SK-N-SH (cell line): ENCODE measurements at regions not wholly inside any gene's neighbourhood (a gene's known extent, or its start where the extent isn't known, plus 50 kb on each side); places are given as distances from the start of the nearest gene placed in this dataset.

Source experiments
- CTCF ChIA-PET: fragments of 300-600, 350-600 bp; formaldehyde crosslinking; extraction: SDS; loops from one replicate; lab custom pipeline; 2021; lab: Yijun Ruan, JAX
- POLR2A ChIA-PET: fragments of 350-600 bp; sonication (Branson Sonifier 250); formaldehyde crosslinking; extraction: SDS; loops from one replicate; lab custom pipeline; 2020; ENCODE audit warnings: antibody characterized with exemption, inconsistent platforms; lab: Yijun Ruan, JAX
- DNase-seq: peaks from one replicate; pipeline ENCODE4 v3.0.0; 2012
- H2AFZ ChIP-seq: fragments of 200-600 bp; sonication (generic); 2 replicates; pipeline ENCODE4 v1.8.1; 2016; ENCODE audit warnings: antibody characterized with exemption, mild to moderate bottlenecking, low read depth
- H3F3A ChIP-seq: fragments of 200-600 bp; sonication (generic); replicated peaks from 2 replicates; pipeline ENCODE3; 2016; ENCODE audit warnings: antibody characterized with exemption, mild to moderate bottlenecking; ENCODE audit not compliant: insufficient read depth
- H3K27ac ChIP-seq, 2 experiments: fragments of 200-500 bp in 1 of 2; fragments of 200-600 bp in 1 of 2; sonication (Bioruptor generic) in 1 of 2; sonication (generic), shearing (Covaris generic) in 1 of 2; 2 replicates each; pipeline versions ENCODE4 v1.5.1 to v1.6.1; 2014 to 2016; ENCODE audit warnings: low read depth in 2 of 2, inconsistent platforms in 1 of 2, low read length in 1 of 2, mild to moderate bottlenecking in 1 of 2, mixed read lengths in 1 of 2
- H3K27me3 ChIP-seq: fragments of 200-600 bp; sonication (generic), shearing (Covaris generic); 2 replicates; pipeline ENCODE4 v1.6.1; 2016; ENCODE audit warnings: mixed run types; ENCODE audit not compliant: insufficient read depth
- H3K36me3 ChIP-seq, 2 experiments: fragments of 200-500 bp in 1 of 2; fragments of 200-600 bp in 1 of 2; sonication (Bioruptor generic) in 1 of 2; sonication (generic) in 1 of 2; replicated peaks in 1 of 2; 2 replicates each; pipeline versions ENCODE3 to v1.5.1; 2014 to 2016; ENCODE audit warnings: low read length in 1 of 2, mild to moderate bottlenecking in 1 of 2; ENCODE audit not compliant: insufficient read depth in 2 of 2, control insufficient read depth in 1 of 2
- H3K4me1 ChIP-seq, 2 experiments: fragments of 200-500 bp in 1 of 2; fragments of 200-600 bp in 1 of 2; sonication (Bioruptor generic) in 1 of 2; sonication (generic), shearing (Covaris generic) in 1 of 2; 2 replicates each; pipeline versions ENCODE4 v1.5.1 to v1.6.1; 2014 to 2016; ENCODE audit warnings: low read depth in 1 of 2, low read length in 1 of 2, mixed run types in 1 of 2; ENCODE audit not compliant: insufficient read depth in 2 of 2, control insufficient read depth in 1 of 2
- H3K4me2 ChIP-seq: fragments of 200-600 bp; sonication (generic), shearing (Covaris generic); 2 replicates; pipeline ENCODE4 v1.6.1; 2017; ENCODE audit warnings: mixed run types
- H3K4me3 ChIP-seq, 2 experiments: fragments of 200-500 bp in 1 of 2; fragments of 200-600 bp in 1 of 2; sonication (Bioruptor generic) in 1 of 2; sonication (generic), shearing (Covaris generic) in 1 of 2; 2 replicates each; pipeline versions ENCODE4 v1.5.1 to v1.8.1; 2014 to 2016; ENCODE audit warnings: low read depth in 2 of 2, inconsistent platforms in 1 of 2, low read length in 1 of 2, mild to moderate bottlenecking in 1 of 2, mixed read lengths in 1 of 2, moderate library complexity in 1 of 2
- H3K79me2 ChIP-seq: fragments of 200-600 bp; sonication (generic); 2 replicates; pipeline ENCODE4 v1.8.1; 2017; ENCODE audit warnings: mild to moderate bottlenecking; ENCODE audit not compliant: insufficient read depth
- H3K9ac ChIP-seq: fragments of 200-600 bp; sonication (generic); 2 replicates; pipeline ENCODE4 v1.6.1; 2017; ENCODE audit warnings: mixed run types
- H3K9me2 ChIP-seq: fragments of 200-600 bp; sonication (generic); 2 replicates; pipeline ENCODE4 v1.6.1; 2017; ENCODE audit warnings: mixed run types
- H3K9me3 ChIP-seq: fragments of 200-600 bp; sonication (generic); 2 replicates; pipeline ENCODE4 v1.6.1; 2017; ENCODE audit warnings: mixed run types, mild to moderate bottlenecking, moderate library complexity
- H4K20me1 ChIP-seq: fragments of 200-600 bp; sonication (generic); 2 replicates; pipeline ENCODE4 v1.6.1; 2017; ENCODE audit warnings: mild to moderate bottlenecking, mixed run types; ENCODE audit not compliant: insufficient read depth
- CHD2 ChIP-seq: fragments of 150-350 bp; IDR thresholded peaks from 2 replicates; pipeline ENCODE4 v1.6.1; 2018; ENCODE audit warnings: low read length; ENCODE audit not compliant: partially characterized antibody
- CTCF ChIP-seq: fragments of 200-600 bp; sonication (generic); IDR thresholded peaks from 2 replicates; pipeline ENCODE4 v1.6.1; 2017; ENCODE audit warnings: antibody characterized with exemption, mild to moderate bottlenecking, moderate library complexity
- FOSL2 ChIP-seq: IDR thresholded peaks from 2 replicates; pipeline ENCODE4 v1.4.0; 2012; ENCODE audit warnings: low read depth, mild to moderate bottlenecking, moderate library complexity, borderline replicate concordance
- JUND ChIP-seq: IDR thresholded peaks from 2 replicates; pipeline ENCODE4 v1.4.0; 2012
- MAX ChIP-seq: IDR thresholded peaks from 2 replicates; pipeline ENCODE4 v1.4.0; 2012; ENCODE audit warnings: low read depth
- MEF2A ChIP-seq: IDR thresholded peaks from 2 replicates; pipeline ENCODE4 v1.4.0; 2012; ENCODE audit warnings: low read depth, borderline replicate concordance
- MXI1 ChIP-seq: IDR thresholded peaks from 2 replicates; pipeline ENCODE4 v1.6.1; 2012; ENCODE audit warnings: mild to moderate bottlenecking, low read depth, low read length, improper control_type of control experiment
- RCOR1 ChIP-seq: fragments of 150-350 bp; IDR thresholded peaks from 2 replicates; pipeline ENCODE4 v1.6.1; 2017; ENCODE audit warnings: antibody characterized with exemption, low read length
- SMC3 ChIP-seq: IDR thresholded peaks from 2 replicates; pipeline ENCODE4 v1.6.1; 2012; ENCODE audit warnings: low read depth, low read length, improper control_type of control experiment
- TAF1 ChIP-seq: IDR thresholded peaks from 2 replicates; pipeline ENCODE4 v1.6.1; 2012; ENCODE audit warnings: low read depth, mild to moderate bottlenecking, low read length, moderate library complexity, borderline replicate concordance
- TCF12 ChIP-seq: IDR thresholded peaks from 2 replicates; pipeline ENCODE4 v1.4.0; 2012
- TEAD4 ChIP-seq: IDR thresholded peaks from 2 replicates; pipeline ENCODE4 v1.4.0; 2012; ENCODE audit warnings: mild to moderate bottlenecking, borderline replicate concordance; ENCODE audit not compliant: insufficient read depth
- USF1 ChIP-seq: IDR thresholded peaks from 2 replicates; pipeline ENCODE4 v1.4.0; 2012; ENCODE audit warnings: low read depth, borderline replicate concordance
- ZBTB33 ChIP-seq: IDR thresholded peaks from 2 replicates; pipeline ENCODE4 v1.4.0; 2012; ENCODE audit warnings: low read depth, borderline replicate concordance
- WGBS: methylation state at CpG from one replicate; pipeline ENCODE4 v1.1.6; 2017; ENCODE audit warnings: low lambda C conversion rate; 5-methylcytosine and 5-hydroxymethylcytosine counted together

- H3K4me3 ChIP-seq = no peak overlapping the region
- no peak overlapping the region for H3K4me2 ChIP-seq
- H3K9ac ChIP-seq = no peak overlapping the region
- H3K4me1 ChIP-seq = no peaks in the 10 kb centered on the region; a peak in 2 of 4 replicates
- no peak for DNase-seq
- no peaks in the 10 kb centered on the region; the same call in 1 of the 2 replicates for H3K9me3 ChIP-seq
- H3K27ac ChIP-seq = no peak overlapping the region
- POLR2A ChIA-PET = no interaction called here
- CTCF ChIA-PET = no interaction called here
- H3K79me2 ChIP-seq = no peaks in the 10 kb centered on the region
- no peaks in the 10 kb centered on the region for H4K20me1 ChIP-seq
- H3K27me3 ChIP-seq = no peaks in the 10 kb centered on the region
- WGBS = 68% methylated on average over 7 of the region's 7 CpGs
- H3F3A ChIP-seq = no peaks in the 10 kb centered on the region
- H2AFZ ChIP-seq = no peak overlapping the region
- TF ChIP-seq USF1 = no peak
- no peak for TF ChIP-seq JUND
- TF ChIP-seq CHD2 = no peak
- TF ChIP-seq CTCF = no peak
- no peak for TF ChIP-seq MAX
- no peak for TF ChIP-seq SMC3
- TF ChIP-seq TEAD4 = no peak
- no peak for TF ChIP-seq TCF12
- TF ChIP-seq TAF1 = no peak
- TF ChIP-seq MXI1 = no peak
- no peak for TF ChIP-seq RCOR1
- TF ChIP-seq ZBTB33 = no peak
- TF ChIP-seq FOSL2 = no peak
- no peak for TF ChIP-seq MEF2A
- no peaks in the 10 kb centered on the region for H3K9me2 ChIP-seq
- H3K36me3 ChIP-seq = no peaks in the 10 kb centered on the region
These were observed 1158.0 kb downstream of the EFNB2 start for GRCh38 chr13:105377452-105377851.
